H9 (cell line): ENCODE measurements at regions not wholly inside any gene's neighbourhood (a gene's known extent, or its start where the extent isn't known, plus 50 kb on each side); places are given as distances from the start of the nearest gene placed in this dataset.

Source experiments
- DNase-seq: peaks from one replicate; pipeline ENCODE4 v3.0.0-alpha.2; 2017
- H2AFZ ChIP-seq: one replicate; pipeline ENCODE4 v1.6.1; 2013; ENCODE audit warnings: mild to moderate bottlenecking, low read length, control low read depth, moderate library complexity
- H2AK5ac ChIP-seq: 2 replicates; pipeline ENCODE4 v1.6.1; 2013; ENCODE audit warnings: low read length, control low read depth, mixed read lengths; ENCODE audit not compliant: insufficient read length
- H2BK120ac ChIP-seq: one replicate; pipeline ENCODE4 v1.6.1; 2013; ENCODE audit warnings: low read depth, mild to moderate bottlenecking, low read length, control low read depth, inconsistent platforms; ENCODE audit not compliant: poor library complexity, severe bottlenecking
- H2BK12ac ChIP-seq: 2 replicates; pipeline ENCODE4 v1.6.1; 2013; ENCODE audit warnings: low read length, control low read depth, mixed read lengths, low read depth; ENCODE audit not compliant: insufficient read length
- H2BK15ac ChIP-seq: 2 replicates; pipeline ENCODE4 v1.6.1; 2013; ENCODE audit warnings: low read depth, low read length, control low read depth
- H2BK20ac ChIP-seq: one replicate; pipeline ENCODE4 v1.6.1; 2013; ENCODE audit warnings: low read depth, mild to moderate bottlenecking, low read length, control low read depth, inconsistent platforms; ENCODE audit not compliant: poor library complexity, severe bottlenecking
- H2BK5ac ChIP-seq: 2 replicates; pipeline ENCODE4 v1.6.1; 2013; ENCODE audit warnings: low read length, control low read depth, mixed read lengths; ENCODE audit not compliant: insufficient read length
- H3K14ac ChIP-seq: 2 replicates; pipeline ENCODE4 v1.6.1; 2013; ENCODE audit warnings: low read length, control low read depth; ENCODE audit not compliant: insufficient read depth
- H3K18ac ChIP-seq: 2 replicates; pipeline ENCODE4 v1.6.1; 2013; ENCODE audit warnings: low read depth, mild to moderate bottlenecking, mixed read lengths, low read length, control low read depth; ENCODE audit not compliant: insufficient read length
- H3K23ac ChIP-seq: 2 replicates; pipeline ENCODE4 v1.6.1; 2013; ENCODE audit warnings: low read length, control low read depth, mixed read lengths, low read depth; ENCODE audit not compliant: insufficient read length
- H3K23me2 ChIP-seq: 2 replicates; pipeline ENCODE4 v1.6.1; 2013; ENCODE audit warnings: low read depth, mild to moderate bottlenecking, mixed read lengths, low read length, control low read depth; ENCODE audit not compliant: insufficient read length, poor library complexity, severe bottlenecking
- H3K27ac ChIP-seq: 2 replicates; pipeline ENCODE4 v1.5.1; 2013; ENCODE audit warnings: low read length, control low read depth, mixed read lengths, low read depth; ENCODE audit not compliant: insufficient read length
- H3K27me3 ChIP-seq: 2 replicates; pipeline ENCODE4 v1.6.1; 2013; ENCODE audit warnings: low read length, control low read depth, inconsistent platforms; ENCODE audit not compliant: insufficient read depth
- H3K4ac ChIP-seq: 2 replicates; pipeline ENCODE4 v1.6.1; 2013; ENCODE audit warnings: low read depth, mild to moderate bottlenecking, control low read depth, inconsistent platforms, low read length, moderate library complexity
- H3K4me1 ChIP-seq: 2 replicates; pipeline ENCODE4 v1.6.1; 2013; ENCODE audit warnings: low read length, control low read depth, inconsistent platforms; ENCODE audit not compliant: insufficient read depth
- H3K4me2 ChIP-seq: 2 replicates; pipeline ENCODE4 v1.6.1; 2013; ENCODE audit warnings: low read length, control low read depth, mixed read lengths; ENCODE audit not compliant: insufficient read length, insufficient read depth
- H3K56ac ChIP-seq: 2 replicates; pipeline ENCODE4 v1.6.1; 2013; ENCODE audit warnings: low read depth, mild to moderate bottlenecking, mixed read lengths, low read length, control low read depth; ENCODE audit not compliant: insufficient read length
- H3K79me1 ChIP-seq: 2 replicates; pipeline ENCODE4 v1.6.1; 2013; ENCODE audit warnings: low read depth, mild to moderate bottlenecking, moderate library complexity, low read length, control low read depth, inconsistent platforms; ENCODE audit not compliant: insufficient read depth, poor library complexity, severe bottlenecking
- H3K79me2 ChIP-seq: 2 replicates; pipeline ENCODE4 v1.6.1; 2013; ENCODE audit warnings: low read length, control low read depth, inconsistent platforms; ENCODE audit not compliant: insufficient read depth
- H3K9ac ChIP-seq: 2 replicates; pipeline ENCODE4 v1.6.1; 2013; ENCODE audit warnings: low read length, control low read depth, mixed read lengths; ENCODE audit not compliant: insufficient read length; ENCODE audit errors: extremely low read depth
- H3K9me3 ChIP-seq: one replicate; pipeline ENCODE4 v1.6.1; 2013; ENCODE audit warnings: low read depth, low read length, inconsistent platforms; ENCODE audit not compliant: control insufficient read depth
- H3T11ph ChIP-seq: one replicate; pipeline ENCODE4 v1.6.1; 2013; ENCODE audit warnings: mild to moderate bottlenecking, low read length, control low read depth, inconsistent platforms
- H4K20me1 ChIP-seq: one replicate; pipeline ENCODE4 v1.6.1; 2013; ENCODE audit not compliant: control insufficient read depth, insufficient read length, insufficient read depth
- H4K5ac ChIP-seq: 2 replicates; pipeline ENCODE4 v1.6.1; 2013; ENCODE audit warnings: low read depth, mild to moderate bottlenecking, mixed read lengths, low read length, control low read depth; ENCODE audit not compliant: insufficient read length
- H4K8ac ChIP-seq: replicated peaks from 2 replicates; pipeline ENCODE4 v1.6.1; 2013; ENCODE audit warnings: low read length, control low read depth, mixed read lengths, low read depth; ENCODE audit not compliant: insufficient read length
- H4K91ac ChIP-seq: 2 replicates; pipeline ENCODE4 v1.6.1; 2013; ENCODE audit warnings: low read depth, mild to moderate bottlenecking, moderate library complexity, mixed read lengths, low read length, control low read depth; ENCODE audit not compliant: insufficient read length
- H3K27ac Mint-ChIP-seq, 3 experiments: 2 replicates in 2 of 3; 3 replicates in 1 of 3; pipeline ENCODE4 v1.8.0; 2020 to 2021; ENCODE audit warnings: mixed read lengths in 3 of 3, mild to moderate bottlenecking in 1 of 3, moderate library complexity in 1 of 3
- H3K27me3 Mint-ChIP-seq: 2 replicates; pipeline ENCODE4 v1.8.0; 2021; ENCODE audit warnings: low read depth, mild to moderate bottlenecking, moderate library complexity, mixed read lengths
- H3K36me3 Mint-ChIP-seq, 3 experiments: 2 replicates in 2 of 3; 3 replicates in 1 of 3; pipeline ENCODE4 v1.8.0; 2020 to 2021; ENCODE audit warnings: low read depth in 3 of 3, mixed read lengths in 3 of 3; ENCODE audit not compliant: insufficient read depth in 1 of 3
- H3K4me1 Mint-ChIP-seq, 2 experiments: 2 replicates each; pipeline ENCODE4 v1.8.0; 2020; ENCODE audit warnings: mixed read lengths in 2 of 2
- H3K4me3 Mint-ChIP-seq, 2 experiments: 2 replicates in 1 of 2; 3 replicates in 1 of 2; pipeline ENCODE4 v1.8.0; 2020 to 2021; ENCODE audit warnings: mild to moderate bottlenecking in 2 of 2, mixed read lengths in 2 of 2, moderate library complexity in 1 of 2
- H3K9me3 Mint-ChIP-seq, 2 experiments: 2 replicates in 1 of 2; 3 replicates in 1 of 2; pipeline ENCODE4 v1.8.0; 2020; ENCODE audit warnings: mild to moderate bottlenecking in 2 of 2, mixed read lengths in 2 of 2, moderate library complexity in 1 of 2
- WGBS: extraction: QIAGEN DNeasy Blood & Tissue Kit; methylation state at CpG from one replicate; pipeline ENCODE4 v1.1.7; 2013; ENCODE audit warnings: missing lambda C conversion rate, low lambda C conversion rate, mixed read lengths; ENCODE audit not compliant: insufficient read length; ENCODE audit errors: extremely low coverage; 5-methylcytosine and 5-hydroxymethylcytosine counted together
- TF ChIP-seq, protein P1 (sequence below): fragments of 200-600 bp; sonication (generic); conservative IDR thresholded peaks from 3 replicates; pipeline ENCODE4 v1.8.0; 2021; ENCODE audit warnings: antibody characterized with exemption, mild to moderate bottlenecking

GRCh38 chr6:141700819-141701218 lies 431.9 kb upstream of the GJE1 start:
- Histone ChIP-seq H2BK12ac (no peak overlapping the region), H4K8ac (no peak overlapping the region), H3K79me2 (no peaks in the 10 kb centered on the region), H3K18ac (no peak overlapping the region), H3K14ac (no peak overlapping the region), H3K9me3 (no peaks in the 10 kb centered on the region), H2AFZ (no peak overlapping the region), H2BK15ac (no peak overlapping the region), H3K23me2 (no peaks in the 10 kb centered on the region), H3K4ac (no peak overlapping the region), H2BK20ac (no peak overlapping the region), H3K79me1 (no peaks in the 10 kb centered on the region), H2BK5ac (no peak overlapping the region), H3T11ph (no peak overlapping the region), H3K4me2 (no peak overlapping the region), H4K91ac (no peak overlapping the region), H3K27ac (no peak overlapping the region), H3K23ac (no peak overlapping the region), H3K56ac (no peak overlapping the region), H2BK120ac (no peak overlapping the region), H3K9ac (no peak overlapping the region), H4K20me1 (no peaks in the 10 kb centered on the region), H4K5ac (no peak overlapping the region), H3K27me3 (no peaks in the 10 kb centered on the region), H2AK5ac (no peak overlapping the region), H3K4me1 (no peaks in the 10 kb centered on the region)
- Mint-ChIP-seq H3K4me3 (no peak overlapping the region), H3K9me3 (no peaks in the 10 kb centered on the region), H3K27ac (no peak overlapping the region), H3K27me3 (no peaks in the 10 kb centered on the region), H3K4me1 (no peaks in the 10 kb centered on the region), H3K36me3 (no peaks in the 10 kb centered on the region)
- no peak for DNase-seq
- TF ChIP-seq, protein P1, sequence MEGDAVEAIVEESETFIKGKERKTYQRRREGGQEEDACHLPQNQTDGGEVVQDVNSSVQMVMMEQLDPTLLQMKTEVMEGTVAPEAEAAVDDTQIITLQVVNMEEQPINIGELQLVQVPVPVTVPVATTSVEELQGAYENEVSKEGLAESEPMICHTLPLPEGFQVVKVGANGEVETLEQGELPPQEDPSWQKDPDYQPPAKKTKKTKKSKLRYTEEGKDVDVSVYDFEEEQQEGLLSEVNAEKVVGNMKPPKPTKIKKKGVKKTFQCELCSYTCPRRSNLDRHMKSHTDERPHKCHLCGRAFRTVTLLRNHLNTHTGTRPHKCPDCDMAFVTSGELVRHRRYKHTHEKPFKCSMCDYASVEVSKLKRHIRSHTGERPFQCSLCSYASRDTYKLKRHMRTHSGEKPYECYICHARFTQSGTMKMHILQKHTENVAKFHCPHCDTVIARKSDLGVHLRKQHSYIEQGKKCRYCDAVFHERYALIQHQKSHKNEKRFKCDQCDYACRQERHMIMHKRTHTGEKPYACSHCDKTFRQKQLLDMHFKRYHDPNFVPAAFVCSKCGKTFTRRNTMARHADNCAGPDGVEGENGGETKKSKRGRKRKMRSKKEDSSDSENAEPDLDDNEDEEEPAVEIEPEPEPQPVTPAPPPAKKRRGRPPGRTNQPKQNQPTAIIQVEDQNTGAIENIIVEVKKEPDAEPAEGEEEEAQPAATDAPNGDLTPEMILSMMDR = no peak
- no CpG with 5 or more reads among the region's 2 CpGs for WGBS
